IMR-90 (cell line): ENCODE measurements at regions not wholly inside any gene's neighbourhood (a gene's known extent, or its start where the extent isn't known, plus 50 kb on each side); places are given as distances from the start of the nearest gene placed in this dataset.

ENCODE experiments used
- MAFK ChIP-seq: IDR thresholded peaks from 2 replicates; pipeline ENCODE4 v1.6.1; 2012; ENCODE audit warnings: low read depth, low read length, improper control_type of control experiment
- POLR2A ChIP-seq: IDR thresholded peaks from 2 replicates; pipeline ENCODE4 v1.6.1; 2012; ENCODE audit warnings: mild to moderate bottlenecking, low read depth, low read length
- TF ChIP-seq, protein P1 (sequence below): conservative IDR thresholded peaks from 2 replicates; pipeline ENCODE4 v1.5.1; 2012; ENCODE audit warnings: mild to moderate bottlenecking, low read depth, low read length, improper control_type of control experiment

DNA sequence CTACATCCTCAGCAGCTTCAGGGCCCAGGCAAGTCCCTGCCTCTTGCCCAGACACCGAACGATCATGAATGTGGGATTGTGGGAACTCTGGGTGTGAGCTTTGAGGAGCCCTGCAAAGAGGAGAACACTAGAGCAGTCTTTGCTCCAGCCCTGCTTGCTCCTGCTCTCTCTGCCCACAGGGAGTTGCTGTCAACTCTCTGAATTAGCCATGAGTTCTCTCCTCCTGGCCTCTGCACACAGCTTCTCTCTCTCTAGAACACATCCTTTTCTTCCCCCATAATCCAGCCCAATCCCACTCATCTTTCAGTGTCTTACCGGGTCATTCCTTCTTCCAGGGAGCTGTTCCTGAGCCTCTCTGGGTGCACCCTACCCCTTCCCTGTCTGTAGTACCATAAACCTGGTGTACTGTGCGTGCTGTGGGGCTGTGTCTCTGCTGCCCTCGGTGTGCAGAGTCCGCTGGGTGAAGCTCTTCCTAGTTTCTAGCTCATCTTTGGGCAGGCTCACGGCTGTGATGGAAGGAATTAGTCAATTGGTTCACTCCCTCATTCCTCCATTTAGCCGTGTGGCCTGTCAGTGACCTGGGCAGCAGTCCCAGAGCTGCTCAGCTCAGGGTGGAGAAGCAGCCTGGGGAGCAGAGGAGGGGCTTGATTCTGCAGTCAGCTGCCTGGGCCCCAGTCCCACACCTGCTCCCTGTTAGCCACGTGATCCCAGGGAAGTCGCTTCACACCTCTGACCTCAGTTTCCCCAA is 132.9 kb upstream of the HDAC4 start:
- TF ChIP-seq POLR2A = no peak
- no peak for TF ChIP-seq MAFK
- TF ChIP-seq, protein P1, sequence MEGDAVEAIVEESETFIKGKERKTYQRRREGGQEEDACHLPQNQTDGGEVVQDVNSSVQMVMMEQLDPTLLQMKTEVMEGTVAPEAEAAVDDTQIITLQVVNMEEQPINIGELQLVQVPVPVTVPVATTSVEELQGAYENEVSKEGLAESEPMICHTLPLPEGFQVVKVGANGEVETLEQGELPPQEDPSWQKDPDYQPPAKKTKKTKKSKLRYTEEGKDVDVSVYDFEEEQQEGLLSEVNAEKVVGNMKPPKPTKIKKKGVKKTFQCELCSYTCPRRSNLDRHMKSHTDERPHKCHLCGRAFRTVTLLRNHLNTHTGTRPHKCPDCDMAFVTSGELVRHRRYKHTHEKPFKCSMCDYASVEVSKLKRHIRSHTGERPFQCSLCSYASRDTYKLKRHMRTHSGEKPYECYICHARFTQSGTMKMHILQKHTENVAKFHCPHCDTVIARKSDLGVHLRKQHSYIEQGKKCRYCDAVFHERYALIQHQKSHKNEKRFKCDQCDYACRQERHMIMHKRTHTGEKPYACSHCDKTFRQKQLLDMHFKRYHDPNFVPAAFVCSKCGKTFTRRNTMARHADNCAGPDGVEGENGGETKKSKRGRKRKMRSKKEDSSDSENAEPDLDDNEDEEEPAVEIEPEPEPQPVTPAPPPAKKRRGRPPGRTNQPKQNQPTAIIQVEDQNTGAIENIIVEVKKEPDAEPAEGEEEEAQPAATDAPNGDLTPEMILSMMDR = no peak
